ENCODE measurements at regions not wholly inside any gene's neighbourhood (a gene's known extent, or its start where the extent isn't known, plus 50 kb on each side); places are given as distances from the start of the nearest gene placed in this dataset.

DNA sequence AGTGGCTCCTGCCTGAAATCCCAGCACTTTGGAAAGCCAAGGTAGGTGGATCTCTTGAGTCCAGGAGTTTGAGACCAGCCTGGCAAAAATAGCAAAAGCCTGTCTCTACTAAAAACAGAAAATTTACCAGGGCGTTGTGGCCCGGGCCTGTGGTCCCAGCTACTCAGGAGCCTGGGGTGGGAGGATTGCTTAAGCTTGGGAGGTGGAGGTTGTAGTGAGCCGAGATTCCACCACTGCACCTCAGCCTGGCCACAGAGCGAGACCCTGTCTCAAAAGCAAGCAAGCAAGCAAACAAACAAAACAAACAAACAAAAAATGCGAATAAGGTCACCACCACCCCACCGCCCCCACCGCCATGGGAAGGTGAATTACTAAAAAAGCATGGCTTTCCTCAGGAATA lies 238.7 kb downstream of the ATXN7L3B start:
- TF ChIP-seq, protein P1, sequence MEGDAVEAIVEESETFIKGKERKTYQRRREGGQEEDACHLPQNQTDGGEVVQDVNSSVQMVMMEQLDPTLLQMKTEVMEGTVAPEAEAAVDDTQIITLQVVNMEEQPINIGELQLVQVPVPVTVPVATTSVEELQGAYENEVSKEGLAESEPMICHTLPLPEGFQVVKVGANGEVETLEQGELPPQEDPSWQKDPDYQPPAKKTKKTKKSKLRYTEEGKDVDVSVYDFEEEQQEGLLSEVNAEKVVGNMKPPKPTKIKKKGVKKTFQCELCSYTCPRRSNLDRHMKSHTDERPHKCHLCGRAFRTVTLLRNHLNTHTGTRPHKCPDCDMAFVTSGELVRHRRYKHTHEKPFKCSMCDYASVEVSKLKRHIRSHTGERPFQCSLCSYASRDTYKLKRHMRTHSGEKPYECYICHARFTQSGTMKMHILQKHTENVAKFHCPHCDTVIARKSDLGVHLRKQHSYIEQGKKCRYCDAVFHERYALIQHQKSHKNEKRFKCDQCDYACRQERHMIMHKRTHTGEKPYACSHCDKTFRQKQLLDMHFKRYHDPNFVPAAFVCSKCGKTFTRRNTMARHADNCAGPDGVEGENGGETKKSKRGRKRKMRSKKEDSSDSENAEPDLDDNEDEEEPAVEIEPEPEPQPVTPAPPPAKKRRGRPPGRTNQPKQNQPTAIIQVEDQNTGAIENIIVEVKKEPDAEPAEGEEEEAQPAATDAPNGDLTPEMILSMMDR (IDR thresholded peaks at IDR 0.05), result no peak
- TF ChIP-seq POLR2A (IDR thresholded peaks at IDR 0.05), result no peak
